ENCODE measurements at regions not wholly inside any gene's neighbourhood (a gene's known extent, or its start where the extent isn't known, plus 50 kb on each side); places are given as distances from the start of the nearest gene placed in this dataset.

GRCh38 chr11:11708256-11708655, 86.5 kb upstream of the GALNT18 start:
- TF ChIP-seq, protein P1, sequence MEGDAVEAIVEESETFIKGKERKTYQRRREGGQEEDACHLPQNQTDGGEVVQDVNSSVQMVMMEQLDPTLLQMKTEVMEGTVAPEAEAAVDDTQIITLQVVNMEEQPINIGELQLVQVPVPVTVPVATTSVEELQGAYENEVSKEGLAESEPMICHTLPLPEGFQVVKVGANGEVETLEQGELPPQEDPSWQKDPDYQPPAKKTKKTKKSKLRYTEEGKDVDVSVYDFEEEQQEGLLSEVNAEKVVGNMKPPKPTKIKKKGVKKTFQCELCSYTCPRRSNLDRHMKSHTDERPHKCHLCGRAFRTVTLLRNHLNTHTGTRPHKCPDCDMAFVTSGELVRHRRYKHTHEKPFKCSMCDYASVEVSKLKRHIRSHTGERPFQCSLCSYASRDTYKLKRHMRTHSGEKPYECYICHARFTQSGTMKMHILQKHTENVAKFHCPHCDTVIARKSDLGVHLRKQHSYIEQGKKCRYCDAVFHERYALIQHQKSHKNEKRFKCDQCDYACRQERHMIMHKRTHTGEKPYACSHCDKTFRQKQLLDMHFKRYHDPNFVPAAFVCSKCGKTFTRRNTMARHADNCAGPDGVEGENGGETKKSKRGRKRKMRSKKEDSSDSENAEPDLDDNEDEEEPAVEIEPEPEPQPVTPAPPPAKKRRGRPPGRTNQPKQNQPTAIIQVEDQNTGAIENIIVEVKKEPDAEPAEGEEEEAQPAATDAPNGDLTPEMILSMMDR (IDR thresholded peaks at IDR 0.05): no peak
- TF ChIP-seq EZH2 (IDR thresholded peaks at IDR 0.05; ENCODE audit: borderline replicate concordance, insufficient read depth, low read depth, low read length, poor library complexity, severe bottlenecking): no peak
- Histone ChIP-seq H3K4me1 (ENCODE audit: control insufficient read depth in 2 of 2, insufficient read depth in 2 of 2, low read length in 2 of 2) (no peaks in the 10 kb centered on the region), H3K9ac (ENCODE audit: low read length) (no peak overlapping the region), H3K9me3 (ENCODE audit: control extremely low read depth in 1 of 3, control insufficient read depth in 2 of 3, insufficient read depth in 1 of 3, low read length in 2 of 3) (no peaks in the 10 kb centered on the region), H3K27ac (ENCODE audit: low read length in 2 of 2) (no peak overlapping the region), H3K36me3 (replicated peaks in 1 of 2; ENCODE audit: control extremely low read depth in 1 of 2, control insufficient read depth in 1 of 2, extremely low read depth in 1 of 2, insufficient read depth in 2 of 2, low read length in 1 of 2) (no peaks in the 10 kb centered on the region), H4K20me1 (ENCODE audit: control insufficient read depth, insufficient read depth, low read length, poor library complexity, severe bottlenecking) (no peaks in the 10 kb centered on the region), H2AFZ (ENCODE audit: insufficient read depth, low read depth, low read length, poor library complexity, severe bottlenecking) (no peak overlapping the region), H3K4me3 (ENCODE audit: control extremely low read depth in 1 of 5, extremely low read depth in 1 of 5, insufficient read depth in 1 of 5, low read depth in 2 of 5, low read length in 4 of 5) (no peak overlapping the region), H3K79me2 (ENCODE audit: control insufficient read depth, insufficient read depth, low read length) (no peaks in the 10 kb centered on the region), H3K4me2 (replicated peaks; ENCODE audit: low read depth, low read length, poor library complexity, severe bottlenecking) (no peak overlapping the region), H3K27me3 (replicated peaks in 1 of 4; ENCODE audit: control extremely low read depth in 1 of 4, control insufficient read depth in 3 of 4, insufficient read depth in 4 of 4, low read length in 3 of 4) (peaks cover 0 to 9% (median 0%) of the 10 kb centered on the region in 4 experiments)
- no peak overlapping the region for H3K27ac Mint-ChIP-seq
- POLR2A ChIA-PET: no interaction called here
- no CpG with 5 or more reads among the region's 1 CpG for WGBS (ENCODE audit: insufficient coverage)
- intact Hi-C loops (cut with micrococcal nuclease): no loop called here
- no peaks in the 10 kb centered on the region for H3K9me3 Mint-ChIP-seq (ENCODE audit: insufficient read depth)
- H3K4me1 Mint-ChIP-seq: no peaks in the 10 kb centered on the region
- ATAC-seq (ENCODE audit: low read depth): no peak
- H3K4me3 Mint-ChIP-seq: no peak overlapping the region
- DNase-seq: no peak
- H3K27me3 Mint-ChIP-seq: peaks cover 35% of the 10 kb centered on the region
- CTCF ChIA-PET: no interaction called here

DNA sequence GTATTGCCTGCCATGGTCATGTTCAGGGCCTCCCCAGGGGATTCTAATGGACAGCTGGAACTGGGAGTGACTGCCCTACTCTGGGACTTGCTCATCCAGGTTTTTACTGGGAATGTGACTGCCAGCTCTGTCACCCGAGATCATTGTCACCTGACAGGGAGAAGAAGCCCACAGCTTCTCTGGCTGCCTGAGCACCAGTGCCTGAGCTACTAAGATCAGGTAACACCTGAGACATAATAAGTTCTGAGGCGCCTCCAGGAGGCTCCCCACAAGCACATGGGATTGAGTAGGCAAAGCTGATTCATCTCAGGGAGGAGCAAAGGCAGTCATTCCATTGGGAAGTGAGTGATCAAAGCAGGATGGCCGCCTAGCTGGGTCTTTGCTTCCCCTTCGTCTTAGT, 84.2 kb upstream of the GALNT18 start:
- Histone ChIP-seq H3K79me2 (ENCODE audit: control insufficient read depth, insufficient read depth, low read length) (no peaks in the 10 kb centered on the region), H3K4me1 (ENCODE audit: control insufficient read depth in 2 of 2, insufficient read depth in 2 of 2, low read length in 2 of 2) (no peaks in the 10 kb centered on the region), H3K9me3 (ENCODE audit: control extremely low read depth in 1 of 3, control insufficient read depth in 2 of 3, insufficient read depth in 1 of 3, low read length in 2 of 3) (no peaks in the 10 kb centered on the region), H2AFZ (ENCODE audit: insufficient read depth, low read depth, low read length, poor library complexity, severe bottlenecking) (no peak overlapping the region), H3K4me2 (replicated peaks; ENCODE audit: low read depth, low read length, poor library complexity, severe bottlenecking) (no peak overlapping the region), H3K9ac (ENCODE audit: low read length) (no peak overlapping the region), H3K27me3 (replicated peaks in 1 of 4; ENCODE audit: control extremely low read depth in 1 of 4, control insufficient read depth in 3 of 4, insufficient read depth in 4 of 4, low read length in 3 of 4) (peaks cover 0 to 9% (median 0%) of the 10 kb centered on the region in 4 experiments), H3K27ac (ENCODE audit: low read length in 2 of 2) (no peak overlapping the region), H4K20me1 (ENCODE audit: control insufficient read depth, insufficient read depth, low read length, poor library complexity, severe bottlenecking) (no peaks in the 10 kb centered on the region), H3K36me3 (replicated peaks in 1 of 2; ENCODE audit: control extremely low read depth in 1 of 2, control insufficient read depth in 1 of 2, extremely low read depth in 1 of 2, insufficient read depth in 2 of 2, low read length in 1 of 2) (no peaks in the 10 kb centered on the region), H3K4me3 (ENCODE audit: control extremely low read depth in 1 of 5, extremely low read depth in 1 of 5, insufficient read depth in 1 of 5, low read depth in 2 of 5, low read length in 4 of 5) (no peak overlapping the region)
- Mint-ChIP-seq H3K27ac (no peak overlapping the region), H3K4me3 (no peak overlapping the region), H3K27me3 (peaks cover 34% of the 10 kb centered on the region), H3K9me3 (ENCODE audit: insufficient read depth) (no peaks in the 10 kb centered on the region), H3K4me1 (no peaks in the 10 kb centered on the region)
- no peak for ATAC-seq (ENCODE audit: low read depth)
- TF ChIP-seq, protein P1 (IDR thresholded peaks at IDR 0.05): no peak
- TF ChIP-seq EZH2 (IDR thresholded peaks at IDR 0.05; ENCODE audit: borderline replicate concordance, insufficient read depth, low read depth, low read length, poor library complexity, severe bottlenecking): no peak
- 87% methylated on average over 4 of the region's 4 CpGs for whole genome bisulfite sequencing (ENCODE audit: insufficient coverage)
- CTCF ChIA-PET: no interaction called here
- intact Hi-C loops (cut with micrococcal nuclease): no loop called here
- POLR2A ChIA-PET: no interaction called here
- DNase-seq: no peak

Measured in B cell (primary cell).